NOMO-1 (cell line): ENCODE measurements at regions not wholly inside any gene's neighbourhood (a gene's known extent, or its start where the extent isn't known, plus 50 kb on each side); places are given as distances from the start of the nearest gene placed in this dataset.

Experiments used
- DNase-seq, 2 experiments: peaks; one replicate each; lab custom pipeline; 2025; ENCODE audit not compliant: unreplicated experiment in 2 of 2; lab: John Stamatoyannopoulos, UW

- DNase-seq = no peak
Measured at GRCh38 chr19:27676334-27676733, 1536.6 kb downstream of the UQCRFS1 start.

DNA sequence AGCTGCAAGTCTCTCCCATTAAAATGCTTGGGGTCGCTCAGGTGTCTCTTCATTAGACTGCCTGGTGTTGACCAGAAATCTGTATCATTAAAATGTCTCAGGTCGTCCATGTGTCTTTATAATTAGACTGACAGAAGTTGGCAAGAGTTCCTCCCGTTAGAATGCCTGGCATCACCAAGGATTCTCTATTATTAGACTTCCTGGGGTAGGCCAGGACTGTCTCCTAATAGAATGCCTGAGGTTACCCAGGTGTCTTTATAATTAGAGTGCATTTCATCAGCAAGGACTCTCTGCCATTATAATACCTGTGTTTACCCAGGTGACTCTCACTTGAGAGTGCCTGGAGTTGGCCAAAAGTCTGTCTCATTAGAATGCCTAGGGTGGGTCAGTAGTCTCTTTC is 1537.2 kb downstream of the UQCRFS1 start:
- DNase-seq = no peak

DNA sequence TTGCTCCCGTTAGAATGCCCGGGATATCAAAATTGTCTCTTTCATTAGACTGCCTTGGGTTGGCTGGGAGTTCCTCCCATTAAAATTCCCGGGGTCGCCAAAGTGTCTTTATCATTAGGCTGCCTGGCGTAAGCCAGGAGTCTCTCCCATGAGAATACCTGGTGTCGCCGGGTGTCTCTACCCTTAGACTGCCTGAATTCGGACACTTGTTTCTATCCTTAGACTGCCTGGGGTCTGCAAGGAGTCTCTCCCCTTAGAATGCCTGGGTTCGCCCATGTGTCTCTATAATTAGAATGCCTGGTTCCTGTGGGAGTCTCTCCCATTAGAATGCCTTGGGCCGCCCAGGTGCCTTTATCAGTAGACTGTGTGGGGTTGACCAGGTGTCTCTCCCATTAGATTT is 1538.2 kb downstream of the UQCRFS1 start:
- no peak for DNase-seq

DNA sequence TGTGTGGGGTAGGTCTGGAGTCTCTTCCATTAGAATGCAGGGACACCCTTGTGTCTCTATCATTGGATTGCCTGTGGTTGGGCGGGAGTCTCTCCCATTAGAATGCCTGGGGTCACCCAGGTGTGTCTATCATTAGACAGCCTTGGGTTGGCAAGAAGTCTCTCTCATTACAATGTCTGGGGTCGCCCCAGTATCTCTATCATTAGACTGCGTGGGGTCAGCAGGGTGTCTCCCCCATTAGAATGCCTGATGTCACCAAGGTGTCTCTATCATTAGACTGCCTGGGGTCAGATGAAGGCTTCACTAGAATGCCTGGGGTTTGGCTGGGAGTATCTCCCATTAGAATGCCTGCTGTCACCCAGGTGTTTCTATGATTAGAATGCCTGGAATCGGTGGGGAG is 1539.0 kb downstream of the UQCRFS1 start:
- no peak for DNase-seq

DNA sequence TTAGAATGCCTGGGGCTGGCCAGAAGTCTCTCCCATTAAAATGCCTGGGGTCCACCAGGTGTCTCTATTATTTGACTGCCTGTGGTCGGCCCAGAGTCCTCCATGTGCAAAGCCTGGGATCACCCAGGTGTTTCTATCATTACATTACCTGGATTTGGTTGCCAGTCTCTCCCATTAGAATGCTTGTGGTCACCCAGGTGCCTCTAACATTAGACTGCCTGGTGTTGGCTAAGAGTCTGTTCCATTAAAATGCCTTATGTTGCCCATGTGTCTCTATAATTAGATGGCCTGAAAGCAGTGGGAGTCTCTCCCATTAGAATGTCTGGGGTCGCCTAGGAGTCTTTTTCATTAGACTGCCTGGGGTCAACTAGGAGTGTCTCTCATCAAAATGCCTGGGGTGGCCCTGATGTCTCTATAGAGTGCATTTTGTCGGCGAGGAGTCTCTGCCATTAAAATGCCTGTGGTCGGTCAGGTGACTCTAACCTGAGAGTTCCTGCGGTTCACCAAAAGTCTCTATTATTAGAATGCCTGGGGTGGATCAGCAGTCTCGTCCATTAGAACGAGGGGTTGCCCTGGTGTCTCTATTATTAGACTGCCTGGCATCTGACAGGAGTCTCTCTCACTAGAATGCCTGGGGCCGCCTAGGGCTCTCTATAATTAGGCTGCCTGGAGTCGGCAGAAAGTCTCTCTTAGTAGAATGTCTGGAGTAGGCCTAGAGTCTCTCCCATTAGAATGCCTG is 1540.5 kb downstream of the UQCRFS1 start:
- no peak for DNase-seq

DNA sequence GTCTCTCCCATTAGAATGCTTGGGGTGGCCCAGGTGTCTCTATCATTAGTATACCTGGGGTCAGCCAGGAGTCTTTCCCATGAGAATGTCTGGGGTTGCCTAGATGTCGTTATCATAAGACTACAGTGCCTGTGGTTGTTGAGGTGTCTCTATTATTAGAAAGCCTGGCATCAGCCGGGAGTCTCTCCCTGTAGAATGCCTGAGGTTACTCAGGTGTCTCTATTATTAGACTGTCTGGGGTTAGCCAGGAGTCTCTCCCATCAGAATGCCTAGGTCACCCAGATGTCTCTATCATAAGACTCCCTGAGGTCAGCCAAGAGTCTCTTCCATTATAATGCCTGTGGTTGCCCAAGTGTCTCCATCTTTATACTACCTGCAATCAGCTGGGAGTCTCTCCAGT is 1541.1 kb downstream of the UQCRFS1 start:
- no peak for DNase-seq

GRCh38 chr19:27660428-27660827 is 1552.5 kb downstream of the UQCRFS1 start:
- no peak for DNase-seq

DNA sequence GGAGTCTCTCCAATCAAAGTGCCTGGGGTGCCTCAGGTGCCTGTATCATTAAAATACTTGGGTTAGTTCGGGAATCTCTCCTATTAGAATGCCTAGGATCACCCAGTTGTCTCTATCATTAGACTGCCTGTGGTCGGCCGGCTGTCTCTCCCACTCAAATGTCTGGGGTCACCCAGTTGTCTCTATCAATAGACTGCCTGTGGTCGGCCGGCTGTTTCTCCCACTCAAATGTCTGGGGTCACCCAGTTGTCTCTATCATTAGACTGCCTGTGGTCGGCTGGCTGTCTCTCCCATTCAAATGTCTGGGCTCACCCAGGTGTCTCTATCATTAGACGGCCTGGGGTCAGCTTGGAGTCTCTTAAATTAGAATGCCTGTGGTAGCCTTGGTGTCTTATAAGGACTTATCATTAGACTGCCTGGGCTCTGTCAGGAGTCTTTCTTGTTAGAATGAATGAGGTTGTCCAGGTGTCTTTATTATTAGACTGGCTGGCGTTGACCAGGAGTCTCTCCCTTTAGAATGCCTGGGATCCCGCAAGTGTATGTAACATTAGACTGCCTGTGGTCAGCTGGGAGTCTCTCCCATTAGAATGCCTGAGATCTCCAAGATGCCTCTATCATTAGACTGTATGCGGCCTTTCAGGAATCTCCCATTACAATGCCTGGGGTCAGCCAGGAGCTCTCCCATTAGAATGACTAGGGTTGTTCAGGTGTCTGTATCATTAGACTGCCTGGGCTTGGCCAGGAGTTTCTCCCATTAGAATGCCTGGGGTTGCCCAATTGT is 1555.5 kb downstream of the UQCRFS1 start:
- no peak for DNase-seq

DNA sequence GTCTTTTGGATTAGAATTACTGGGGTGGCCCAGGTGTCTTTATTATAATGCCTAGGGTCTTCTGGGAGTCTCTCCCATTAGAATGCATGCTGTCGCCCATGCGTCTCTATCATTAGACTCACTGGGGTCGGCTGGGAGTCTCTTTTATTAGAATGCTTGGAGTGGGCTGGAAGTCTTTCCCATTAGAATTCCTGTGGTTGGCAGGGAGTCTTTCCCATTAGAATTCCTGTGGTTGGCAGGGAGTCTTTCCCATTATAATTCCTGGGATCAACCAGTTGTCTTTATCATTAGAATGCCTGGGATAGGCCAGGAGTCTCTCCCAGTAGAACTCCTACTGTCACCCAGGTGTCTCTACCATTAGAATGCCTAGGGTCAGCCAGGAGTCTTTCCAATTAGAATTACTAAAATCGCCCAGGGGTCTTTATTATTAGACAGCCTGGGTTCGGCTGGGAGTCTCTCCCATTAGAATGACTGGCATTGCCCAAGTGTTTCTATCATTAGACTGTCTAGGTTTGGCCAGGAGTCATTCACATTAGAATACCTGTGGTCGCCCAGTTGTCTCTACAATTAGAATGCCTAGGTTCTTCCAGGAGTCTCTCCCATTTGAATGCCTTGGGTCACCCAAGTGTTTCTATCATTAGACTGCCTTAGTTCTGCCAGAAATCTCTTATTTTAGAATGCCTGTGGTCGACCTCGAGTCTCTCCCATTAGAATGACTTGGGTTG is 1558.5 kb downstream of the UQCRFS1 start:
- DNase-seq = no peak

DNA sequence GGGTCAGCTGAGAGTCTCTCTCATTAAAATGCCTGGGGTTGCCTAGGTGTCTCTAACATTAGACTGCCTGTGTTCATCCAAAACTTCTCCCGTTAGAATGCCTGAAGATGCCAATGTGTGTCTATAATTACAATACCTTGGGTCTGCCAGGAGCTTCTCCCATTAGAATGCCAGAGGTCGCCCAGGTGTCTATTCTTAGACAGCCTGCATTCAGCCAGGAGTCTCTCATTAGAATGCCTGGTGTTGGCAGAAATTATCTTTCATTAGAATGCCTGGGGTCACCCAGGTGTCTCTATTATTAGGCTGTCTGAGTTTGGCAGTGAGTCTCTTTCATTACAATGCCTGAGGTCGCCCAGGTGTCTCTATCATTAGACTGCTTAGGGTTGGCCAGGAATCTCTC is 1560.2 kb downstream of the UQCRFS1 start:
- no peak for DNase-seq

DNA sequence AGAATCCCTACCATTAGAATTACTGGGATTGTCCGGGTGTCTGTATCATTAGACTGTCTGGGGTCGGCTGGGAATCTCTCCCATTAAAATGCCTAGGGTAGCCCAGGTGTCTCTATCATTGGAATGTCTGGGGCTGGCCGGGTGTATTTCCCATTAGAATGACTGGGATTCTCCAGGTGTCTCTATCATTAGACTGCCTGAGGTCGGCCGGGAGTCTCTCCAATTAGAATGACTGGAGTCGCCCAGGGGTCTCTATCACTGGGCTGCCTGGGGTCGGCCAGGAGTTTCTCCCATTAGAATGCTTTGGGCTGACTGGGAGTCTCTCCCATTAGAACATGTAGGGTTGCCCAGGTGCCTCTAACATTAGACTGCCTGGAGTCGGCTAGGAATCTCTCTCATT is 1560.7 kb downstream of the UQCRFS1 start:
- DNase-seq = no peak

DNA sequence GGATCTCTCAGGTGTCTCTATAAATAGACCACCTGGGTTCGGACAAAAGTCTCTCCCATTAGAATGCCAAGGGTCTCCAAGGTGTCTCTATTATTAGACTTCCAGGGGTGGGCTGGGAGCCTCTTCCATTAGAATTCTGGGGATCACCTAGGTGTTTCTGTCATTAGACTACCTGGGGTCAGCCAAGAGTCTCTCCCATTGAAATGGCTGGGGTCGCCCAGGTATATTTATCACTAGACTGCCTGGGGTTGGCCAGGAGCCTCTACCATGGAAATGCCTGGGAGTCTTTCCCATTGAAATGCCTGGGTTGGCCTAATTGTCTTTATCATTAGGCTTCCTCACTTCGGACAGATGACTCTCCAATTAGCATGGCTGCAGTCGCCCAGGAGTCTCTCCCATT is 1565.5 kb downstream of the UQCRFS1 start:
- DNase-seq = no peak

- no peak for DNase-seq
Measured at GRCh38 chr19:27635401-27635800, 1577.5 kb downstream of the UQCRFS1 start.

- no peak for DNase-seq
Measured at GRCh38 chr19:27618006-27618405, 1594.9 kb downstream of the UQCRFS1 start.

DNA sequence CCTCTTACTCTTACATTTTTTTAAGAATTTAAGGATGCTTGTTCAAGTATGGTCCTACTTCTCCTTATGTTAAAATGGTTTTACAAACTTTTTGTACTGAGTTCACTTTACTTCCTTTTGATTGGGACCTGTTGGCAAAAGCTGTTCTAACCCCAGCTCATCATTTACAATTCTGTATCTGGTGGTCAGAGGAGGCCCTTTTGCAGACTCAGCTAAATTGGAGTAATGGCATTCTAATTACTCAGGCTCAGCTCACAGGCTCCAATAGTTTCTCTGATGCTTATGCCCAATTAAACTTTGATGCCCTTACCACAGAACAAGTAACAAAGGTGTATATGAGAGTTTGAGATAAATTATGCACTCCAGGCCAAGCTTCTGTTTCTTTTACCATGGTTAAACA is 1632.0 kb downstream of the UQCRFS1 start:
- DNase-seq = no peak
